ENCODE measurements at regions not wholly inside any gene's neighbourhood (a gene's known extent, or its start where the extent isn't known, plus 50 kb on each side); places are given as distances from the start of the nearest gene placed in this dataset.
A peak's percentile ranks its signal among the peaks of the same experiment; 100 is the strongest.
"Not testable (repeated sequence)": the region's sequence is repeated elsewhere in the genome, so short reads cannot be mapped to it uniquely, and the experiment has no call there.

- DNase-seq (ENCODE audit: low read depth in 1 of 2, low spot score in 1 of 2); in situ Hi-C loops (cut with HindIII; ENCODE audit: low pct_unique_long_range_greater_than_20kb, low sequenced_read_pairs): not testable (repeated sequence)
Observed at GRCh38 chr12:8384686-8385085, 71.1 kb upstream of the CLEC6A start.

GRCh38 chr12:8385431-8385830, 70.3 kb upstream of the CLEC6A start:
- DNase-seq (ENCODE audit: low read depth in 1 of 2, low spot score in 1 of 2); in situ Hi-C loops (cut with HindIII; ENCODE audit: low pct_unique_long_range_greater_than_20kb, low sequenced_read_pairs): not testable (repeated sequence)

GRCh38 chr12:8386661-8387060, 69.1 kb upstream of the CLEC6A start:
- DNase-seq (ENCODE audit: low read depth in 1 of 2, low spot score in 1 of 2); in situ Hi-C loops (cut with HindIII; ENCODE audit: low pct_unique_long_range_greater_than_20kb, low sequenced_read_pairs): not testable (repeated sequence)

GRCh38 chr12:8389296-8389695, 66.5 kb upstream of the CLEC6A start:
- in situ Hi-C loops (cut with HindIII; ENCODE audit: low pct_unique_long_range_greater_than_20kb, low sequenced_read_pairs); DNase-seq (ENCODE audit: low read depth in 1 of 2, low spot score in 1 of 2): not testable (repeated sequence)

- DNase-seq (ENCODE audit: low read depth in 1 of 2, low spot score in 1 of 2); in situ Hi-C loops (cut with HindIII; ENCODE audit: low pct_unique_long_range_greater_than_20kb, low sequenced_read_pairs): not testable (repeated sequence)
Observed at GRCh38 chr12:8390001-8390777, 65.6 kb upstream of the CLEC6A start.

- in situ Hi-C loops (cut with HindIII; ENCODE audit: low pct_unique_long_range_greater_than_20kb, low sequenced_read_pairs), result not testable (repeated sequence)
- peak in 1 of 2 experiments; percentile 30 for DNase-seq (ENCODE audit: low read depth in 1 of 2, low spot score in 1 of 2)
Observed at GRCh38 chr12:8396225-8397071, 59.3 kb upstream of the CLEC6A start.

GRCh38 chr12:8397378-8397777, 58.4 kb upstream of the CLEC6A start:
- DNase-seq (ENCODE audit: low read depth in 1 of 2, low spot score in 1 of 2); in situ Hi-C loops (cut with HindIII; ENCODE audit: low pct_unique_long_range_greater_than_20kb, low sequenced_read_pairs): not testable (repeated sequence)

GRCh38 chr12:8399496-8400034, 56.2 kb upstream of the CLEC6A start:
- DNase-seq (ENCODE audit: low read depth in 1 of 2, low spot score in 1 of 2); in situ Hi-C loops (cut with HindIII; ENCODE audit: low pct_unique_long_range_greater_than_20kb, low sequenced_read_pairs): not testable (repeated sequence)

GRCh38 chr12:8403834-8404233, 51.9 kb upstream of the CLEC6A start:
- DNase-seq (ENCODE audit: low read depth in 1 of 2, low spot score in 1 of 2); in situ Hi-C loops (cut with HindIII; ENCODE audit: low pct_unique_long_range_greater_than_20kb, low sequenced_read_pairs): not testable (repeated sequence)

GRCh38 chr12:8404341-8404740, 51.4 kb upstream of the CLEC6A start:
- in situ Hi-C loops (cut with HindIII; ENCODE audit: low pct_unique_long_range_greater_than_20kb, low sequenced_read_pairs); DNase-seq (ENCODE audit: low read depth in 1 of 2, low spot score in 1 of 2): not testable (repeated sequence)
